A673 (cell line): ENCODE measurements at regions not wholly inside any gene's neighbourhood (a gene's known extent, or its start where the extent isn't known, plus 50 kb on each side); places are given as distances from the start of the nearest gene placed in this dataset.

Experiments used
- BruUV-seq: library from RNA; stranded (reverse); fragments of 400-500 nt; replicated peaks from 2 replicates; lab custom pipeline; 2021; lab: Mats Ljungman, UMichigan
- CTCF ChIA-PET: fragments of 300-600 bp; sonication (Branson Sonifier 250); formaldehyde crosslinking; loops from one replicate; lab custom pipeline; 2022; ENCODE audit warnings: antibody characterized with exemption; lab: Charles Lee
- POLR2A ChIA-PET: fragments of 300-600 bp; sonication (Branson Sonifier 250); formaldehyde crosslinking; loops from one replicate; lab custom pipeline; 2022; ENCODE audit warnings: antibody characterized with exemption; ENCODE audit not compliant: low non-redundant PET; lab: Charles Lee
- DNase-seq: peaks from one replicate; pipeline ENCODE4 v3.0.0-alpha.2; 2015; ENCODE audit warnings: low spot score
- H3K27ac ChIP-seq: fragments of 200-600 bp; sonication (generic); 2 replicates; pipeline ENCODE4 v1.5.1; 2016; ENCODE audit warnings: mixed run types, low read depth, mild to moderate bottlenecking, mixed read lengths, antibody characterized with exemption, low read length; ENCODE audit not compliant: poor library complexity, severe bottlenecking
- H3K27me3 ChIP-seq: fragments of 200-600 bp; sonication (generic); replicated peaks from 2 replicates; pipeline ENCODE4 v1.6.1; 2017; ENCODE audit warnings: mixed run types, low read depth, mild to moderate bottlenecking, mixed read lengths, antibody characterized with exemption, low read length; ENCODE audit not compliant: insufficient read depth, poor library complexity
- H3K36me3 ChIP-seq: fragments of 200-600 bp; sonication (generic); 2 replicates; pipeline ENCODE4 v1.6.1; 2016; ENCODE audit warnings: mixed run types, mild to moderate bottlenecking, mixed read lengths, antibody characterized with exemption, low read length; ENCODE audit not compliant: insufficient read depth, poor library complexity, severe bottlenecking
- H3K4me1 ChIP-seq: fragments of 200-600 bp; sonication (generic); 2 replicates; pipeline ENCODE4 v1.6.1; 2017; ENCODE audit warnings: mixed run types, mild to moderate bottlenecking, mixed read lengths, antibody characterized with exemption, low read length; ENCODE audit not compliant: insufficient read depth, poor library complexity, severe bottlenecking
- H3K4me3 ChIP-seq: fragments of 200-600 bp; sonication (generic); 2 replicates; pipeline ENCODE4 v1.5.1; 2016; ENCODE audit warnings: low read depth, mixed run types, mild to moderate bottlenecking, mixed read lengths, low read length; ENCODE audit not compliant: poor library complexity, severe bottlenecking
- H3K9me3 ChIP-seq: fragments of 200-600 bp; sonication (generic); 2 replicates; pipeline ENCODE4 v1.6.1; 2016; ENCODE audit warnings: mixed run types, low read depth, mild to moderate bottlenecking, mixed read lengths, antibody characterized with exemption, low read length; ENCODE audit not compliant: poor library complexity, severe bottlenecking
- EZH2 ChIP-seq: fragments of 200-600 bp; sonication (generic); IDR thresholded peaks from 2 replicates; pipeline ENCODE4 v1.6.1; 2017; ENCODE audit warnings: borderline replicate concordance, low read depth, mild to moderate bottlenecking, mixed read lengths, antibody characterized with exemption, low read length; ENCODE audit not compliant: poor library complexity, severe bottlenecking
- intact Hi-C: fragments of 100-400 bp; cut with micrococcal nuclease; formaldehyde crosslinking; loops from one replicate; pipeline ENCODE4 v1.10.0; 2022; ENCODE audit not compliant: unreplicated experiment
- TF ChIP-seq, protein P1 (sequence below): fragments of 300-800, 200-600 bp; sonication (generic); conservative IDR thresholded peaks from 2 replicates; pipeline ENCODE4 v1.5.1; 2017; ENCODE audit warnings: low read depth, mild to moderate bottlenecking, antibody characterized with exemption, low read length, moderate library complexity, mixed read lengths

DNA sequence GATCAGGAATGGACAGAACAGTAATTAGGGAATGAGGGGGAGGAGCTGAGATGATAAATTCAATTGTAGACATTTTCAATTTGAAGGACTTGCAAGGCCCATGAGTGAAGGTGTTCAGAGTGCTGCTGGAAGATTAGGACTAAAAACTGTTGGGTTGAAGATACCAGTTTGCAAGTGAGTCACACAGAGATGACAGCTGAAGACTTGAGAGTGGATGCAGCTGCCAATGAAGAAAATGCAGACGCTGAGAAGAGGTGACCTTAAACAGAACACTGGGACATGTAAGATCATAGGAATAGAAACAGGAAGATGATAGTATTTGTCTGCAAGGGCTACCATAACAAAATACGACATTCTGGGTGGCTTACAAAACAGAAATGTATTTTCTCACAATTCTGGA, 1716.5 kb upstream of the SLC10A2 start:
- CTCF ChIA-PET, result interaction anchor here (0.7 kb wide), 1 partner anchor 15 kb away, joined by 6 read pairs; no protein-coding TSS in a partner anchor
- POLR2A ChIA-PET, result no interaction called here
- BruUV-seq, result no TSS peak

DNA sequence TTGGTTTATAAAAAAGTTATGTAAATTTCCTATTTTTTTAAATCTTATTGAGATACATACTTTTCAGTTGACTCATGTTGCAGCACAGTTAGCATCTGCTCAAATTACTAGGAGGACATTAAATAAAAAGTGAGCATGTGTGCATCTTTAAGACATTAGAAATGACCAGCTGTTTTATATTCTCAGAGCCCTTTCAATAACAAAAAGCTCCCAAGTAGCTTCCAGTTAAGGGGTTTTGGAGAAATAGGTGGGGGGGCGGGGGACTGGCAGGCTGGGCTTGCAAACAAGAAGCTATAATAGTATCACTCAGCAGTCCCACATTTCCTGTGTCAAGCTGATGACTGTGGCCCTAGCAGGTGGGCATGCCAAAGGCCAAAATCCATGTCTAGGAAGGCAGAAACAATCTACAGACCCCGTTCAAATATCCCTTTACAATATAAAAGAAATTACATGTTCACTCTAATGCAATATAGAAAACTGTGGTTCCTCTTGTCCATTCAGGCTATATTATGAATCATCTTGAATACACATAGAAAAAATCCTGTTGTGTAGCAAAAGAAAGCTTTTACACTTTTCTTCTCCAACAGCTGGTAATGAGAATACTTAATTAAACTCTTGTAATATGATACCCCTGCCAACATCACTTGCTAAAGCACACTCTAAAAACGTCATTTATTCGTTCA, 1713.2 kb upstream of the SLC10A2 start:
- POLR2A ChIA-PET, result no interaction called here
- intact Hi-C loops, result loop anchor here (10.0 kb wide), 1 partner anchor 1755 kb away; the partner anchor contains the start of gene EFNB2
- H3K36me3 ChIP-seq, result no peaks in the 10 kb centered on the region
- no peaks in the 10 kb centered on the region for H3K27me3 ChIP-seq
- no peaks in the 10 kb centered on the region for H3K4me1 ChIP-seq
- no peaks in the 10 kb centered on the region for H3K9me3 ChIP-seq
- H3K27ac ChIP-seq, result no peak overlapping the region
- no TSS peak for BruUV-seq
- no peak overlapping the region for H3K4me3 ChIP-seq
- CTCF ChIA-PET, result no interaction called here
- DNase-seq, result no peak
- no peak for TF ChIP-seq EZH2
- TF ChIP-seq, protein P1, sequence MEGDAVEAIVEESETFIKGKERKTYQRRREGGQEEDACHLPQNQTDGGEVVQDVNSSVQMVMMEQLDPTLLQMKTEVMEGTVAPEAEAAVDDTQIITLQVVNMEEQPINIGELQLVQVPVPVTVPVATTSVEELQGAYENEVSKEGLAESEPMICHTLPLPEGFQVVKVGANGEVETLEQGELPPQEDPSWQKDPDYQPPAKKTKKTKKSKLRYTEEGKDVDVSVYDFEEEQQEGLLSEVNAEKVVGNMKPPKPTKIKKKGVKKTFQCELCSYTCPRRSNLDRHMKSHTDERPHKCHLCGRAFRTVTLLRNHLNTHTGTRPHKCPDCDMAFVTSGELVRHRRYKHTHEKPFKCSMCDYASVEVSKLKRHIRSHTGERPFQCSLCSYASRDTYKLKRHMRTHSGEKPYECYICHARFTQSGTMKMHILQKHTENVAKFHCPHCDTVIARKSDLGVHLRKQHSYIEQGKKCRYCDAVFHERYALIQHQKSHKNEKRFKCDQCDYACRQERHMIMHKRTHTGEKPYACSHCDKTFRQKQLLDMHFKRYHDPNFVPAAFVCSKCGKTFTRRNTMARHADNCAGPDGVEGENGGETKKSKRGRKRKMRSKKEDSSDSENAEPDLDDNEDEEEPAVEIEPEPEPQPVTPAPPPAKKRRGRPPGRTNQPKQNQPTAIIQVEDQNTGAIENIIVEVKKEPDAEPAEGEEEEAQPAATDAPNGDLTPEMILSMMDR, result no peak

More for the DNA sequence above, 1716.5 kb upstream of the SLC10A2 start:
- H3K27ac ChIP-seq, result no peak overlapping the region
- no peaks in the 10 kb centered on the region for H3K9me3 ChIP-seq
- no peak overlapping the region for H3K4me3 ChIP-seq
- DNase-seq, result no peak
- TF ChIP-seq, protein P1, result no peak
- no peak for TF ChIP-seq EZH2
- no peaks in the 10 kb centered on the region for H3K4me1 ChIP-seq
- intact Hi-C loops, result no loop called here
- H3K36me3 ChIP-seq, result no peaks in the 10 kb centered on the region
- no peaks in the 10 kb centered on the region for H3K27me3 ChIP-seq

GRCh38 chr13:104773775-104774174, 1707.6 kb upstream of the SLC10A2 start:
- Histone ChIP-seq H3K4me3 (no peak overlapping the region), H3K4me1 (no peaks in the 10 kb centered on the region), H3K27me3 (no peaks in the 10 kb centered on the region), H3K36me3 (no peaks in the 10 kb centered on the region), H3K27ac (no peak overlapping the region), H3K9me3 (no peaks in the 10 kb centered on the region)
- ChIA-PET POLR2A (no interaction called here), CTCF (interaction anchor here (0.6 to 1.1 kb wide), 4 partner anchors 18 to 1763 kb away, joined by 3 to 7 read pairs (median 3); no protein-coding TSS in a partner anchor)
- TF ChIP-seq, protein P1, result peak; percentile 64
- no peak for TF ChIP-seq EZH2
- BruUV-seq, result no TSS peak
- intact Hi-C loops, result loop anchor here (10.0 kb wide), 1 partner anchor 1761 kb away; the partner anchor contains the start of gene EFNB2
- peak; percentile 51 for DNase-seq
